ENCODE measurements at regions not wholly inside any gene's neighbourhood (a gene's known extent, or its start where the extent isn't known, plus 50 kb on each side); places are given as distances from the start of the nearest gene placed in this dataset.

- TF ChIP-seq CTCF (IDR thresholded peaks at IDR 0.05) (no peak), POLR2A (IDR thresholded peaks at IDR 0.05) (no peak)
Observed at GRCh38 chr6:86526238-86526637, 411.1 kb upstream of the HTR1E start.

Measured in body of pancreas (tissue), 4 donors.